Frontal cortex (tissue), 3 donors: ENCODE measurements at regions not wholly inside any gene's neighbourhood (a gene's known extent, or its start where the extent isn't known, plus 50 kb on each side); places are given as distances from the start of the nearest gene placed in this dataset.

Source experiments
- DNase-seq, 2 donors: peaks; one replicate each; pipeline ENCODE4 v3.0.0; 2012; ENCODE audit warnings: low spot score in 2 of 2
- FAIRE-seq: peaks from 2 replicates; lab custom pipeline; 2012; peaks lifted over from hg19 to GRCh38; lab: Jason Lieb, UNC
- donor health status: control.
- donor health status: control.
- donor health status: control.

DNA sequence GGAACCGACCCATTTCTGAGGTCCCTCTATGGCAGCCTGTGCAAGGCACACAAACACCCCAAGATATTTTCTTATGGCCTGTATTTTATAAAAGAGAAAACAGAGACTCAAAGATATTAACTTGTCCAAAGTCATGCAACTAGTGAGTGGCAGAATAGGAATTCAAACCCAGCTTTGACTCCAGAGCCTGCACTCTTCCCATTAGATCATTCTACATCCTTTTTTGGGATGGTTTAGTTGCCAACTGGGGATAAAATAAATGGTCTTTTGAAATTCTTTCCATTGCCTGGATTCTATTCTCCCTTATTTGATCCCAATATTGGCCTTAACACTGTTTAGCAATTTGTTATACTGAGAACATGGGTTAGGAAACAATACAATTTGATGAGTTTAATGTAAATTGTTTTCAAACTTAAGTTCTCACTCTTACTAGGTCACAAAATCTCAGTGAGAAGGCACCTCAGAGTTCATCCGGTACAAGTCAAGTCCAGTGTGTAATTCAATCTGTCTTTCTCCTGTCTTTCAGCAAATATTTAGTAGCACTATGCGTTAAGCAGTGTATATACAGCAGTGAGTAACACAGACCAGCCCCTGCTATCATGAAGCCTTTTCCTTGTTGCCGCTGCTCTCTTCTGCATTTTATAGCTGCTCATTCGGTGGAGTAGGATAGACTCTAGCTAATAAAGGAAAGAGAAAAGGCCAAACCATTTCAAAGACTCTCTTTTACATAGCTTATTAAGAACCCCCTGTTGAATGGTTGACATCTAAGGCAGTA, 162.1 kb upstream of the IFNG-AS1 start:
- FAIRE-seq: no peak
- no peak for DNase-seq

DNA sequence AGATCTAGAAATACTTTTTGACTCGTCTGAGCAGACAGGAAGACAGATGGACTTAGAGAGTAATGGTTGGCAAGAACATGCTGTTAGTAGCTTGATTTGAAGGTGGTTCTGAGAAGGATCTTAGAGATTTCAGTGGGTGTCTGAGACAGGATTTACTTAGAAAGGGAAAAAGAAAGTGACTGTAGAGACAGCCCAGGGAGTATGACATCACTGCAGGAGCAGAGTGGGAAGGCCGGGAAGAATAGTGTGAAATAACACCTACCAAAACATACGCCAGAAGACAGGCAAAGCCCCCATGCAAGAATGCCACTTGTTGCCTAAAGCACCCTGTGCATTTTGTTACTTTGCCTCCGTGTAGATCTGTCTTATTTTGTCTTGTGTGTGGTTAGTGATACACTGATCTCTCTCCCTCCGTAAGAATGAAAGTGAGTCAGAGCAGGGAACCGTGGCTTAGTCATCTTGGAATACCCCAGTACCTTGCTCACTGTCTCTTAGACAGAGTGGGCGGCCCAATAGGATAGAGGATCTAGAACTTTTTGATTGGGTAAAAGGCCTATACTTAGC, 161.3 kb upstream of the IFNG-AS1 start:
- DNase-seq (peak in 1 of 2 donors; percentile 55), FAIRE-seq (no peak)

DNA sequence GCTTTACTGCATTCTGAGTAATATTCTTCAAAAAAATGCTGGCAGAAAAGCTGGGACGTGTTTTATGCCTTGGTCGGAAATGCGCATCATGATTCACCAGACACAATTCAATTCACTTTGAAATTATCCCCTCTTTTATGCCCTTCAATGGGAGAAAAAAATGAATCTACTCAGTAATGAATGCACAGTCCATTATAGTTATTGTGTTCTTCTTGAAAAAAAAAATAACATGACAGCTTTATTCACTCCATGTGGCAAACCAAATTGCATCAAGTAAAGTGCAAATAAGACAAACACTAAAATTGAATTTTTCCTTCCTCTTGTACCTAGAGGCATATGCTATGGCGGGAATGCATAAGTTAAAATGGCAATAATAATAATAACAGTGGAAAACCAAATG, 159.4 kb upstream of the IFNG-AS1 start:
- DNase-seq (no peak), FAIRE-seq (no peak)

DNA sequence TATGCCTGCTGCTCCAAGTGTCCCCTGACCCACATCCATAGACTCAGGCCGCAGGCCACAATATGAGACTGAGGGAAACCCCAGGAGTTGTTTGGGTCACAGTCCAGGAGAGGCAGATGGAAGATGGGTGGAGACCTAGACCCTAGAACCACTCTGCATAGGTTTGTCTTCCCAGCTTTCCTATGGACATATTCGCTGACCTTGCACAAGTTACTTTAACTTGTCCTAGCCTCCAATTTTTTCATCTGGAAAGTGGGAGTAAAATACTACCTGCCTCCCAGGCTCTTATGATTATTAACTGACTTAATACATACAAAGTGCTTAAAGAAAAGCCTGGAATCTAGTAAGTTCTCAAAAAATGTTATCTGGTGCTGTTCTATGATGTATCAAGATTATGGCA, 157.1 kb upstream of the IFNG-AS1 start:
- DNase-seq (no peak), FAIRE-seq (no peak)

DNA sequence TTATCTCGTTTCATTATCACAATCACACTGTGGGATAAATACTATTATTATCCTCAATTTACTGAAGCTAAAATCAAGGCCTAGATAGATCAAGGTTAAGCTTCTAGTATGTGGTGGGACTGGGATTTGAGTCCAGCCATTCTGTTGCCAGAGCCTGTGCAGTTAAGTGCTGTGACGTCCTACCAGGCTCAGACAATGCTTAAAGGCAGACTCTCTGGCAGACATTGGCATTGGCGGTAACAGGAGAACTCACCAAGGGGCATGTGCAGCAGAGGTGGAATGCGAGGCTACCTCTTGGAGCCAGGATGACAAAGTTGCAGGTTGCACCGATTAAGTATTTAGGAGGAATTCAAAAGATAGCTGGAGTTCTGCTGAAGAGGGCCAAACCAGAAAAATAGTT, 155.6 kb upstream of the IFNG-AS1 start:
- DNase-seq: no peak
- no peak for FAIRE-seq

DNA sequence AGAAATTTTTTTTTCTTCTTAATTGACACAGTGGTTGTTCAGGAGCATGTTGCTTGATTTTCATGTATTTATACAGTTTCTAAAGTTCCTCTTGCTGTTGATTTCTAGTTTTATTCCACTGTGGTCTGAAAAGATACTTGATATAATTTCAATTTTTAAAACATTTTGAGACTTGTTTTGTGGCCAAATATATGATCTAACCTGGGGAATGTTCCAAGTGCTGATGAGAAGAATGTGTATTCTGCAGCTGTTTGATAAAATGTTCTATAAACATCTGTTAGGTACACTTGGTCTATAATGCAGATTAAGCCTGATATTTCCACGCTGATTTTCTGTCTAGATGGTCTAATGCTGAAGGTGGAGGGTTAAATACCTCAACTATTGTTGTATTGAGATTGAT, 151.4 kb upstream of the IFNG-AS1 start:
- DNase-seq (no peak), FAIRE-seq (no peak)

DNA sequence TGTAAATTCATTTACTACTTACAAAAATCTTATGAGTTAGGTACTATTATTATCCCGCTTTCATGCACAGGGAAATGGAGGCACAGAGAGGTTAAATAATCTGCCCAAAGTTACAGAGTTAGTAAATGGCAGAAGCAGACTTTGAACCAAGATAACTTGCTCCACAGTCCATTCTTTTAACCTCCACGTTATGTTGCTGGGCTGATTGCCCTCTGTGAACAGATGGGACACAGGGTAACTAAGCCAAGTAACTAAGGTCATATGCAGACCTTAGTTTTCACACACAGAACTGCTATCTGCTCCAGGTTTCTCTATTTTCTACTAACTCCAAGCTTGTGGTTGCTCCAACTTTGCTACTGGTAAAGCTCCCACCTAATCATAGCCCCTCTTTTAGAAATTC, 147.1 kb upstream of the IFNG-AS1 start:
- no peak for DNase-seq
- no peak for FAIRE-seq

DNA sequence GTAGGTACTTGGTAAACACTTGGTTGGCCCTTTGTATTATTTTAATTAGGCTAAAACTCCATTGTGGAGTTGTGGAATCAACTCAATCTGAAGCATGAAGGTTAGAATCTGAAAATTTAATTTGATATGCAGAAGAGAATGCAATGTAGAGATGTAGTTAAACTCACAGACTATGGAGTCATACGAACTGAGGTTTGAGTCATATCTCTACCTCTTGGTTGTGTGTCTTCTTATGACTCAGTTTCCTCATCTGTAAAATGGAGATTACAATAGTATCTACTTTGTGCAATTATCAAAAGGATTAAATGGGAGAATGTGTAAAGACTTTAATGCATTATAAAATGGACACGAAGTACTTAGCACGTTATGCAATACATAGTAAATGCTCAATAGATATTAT, 146.0 kb upstream of the IFNG-AS1 start:
- FAIRE-seq: no peak
- DNase-seq: no peak

DNA sequence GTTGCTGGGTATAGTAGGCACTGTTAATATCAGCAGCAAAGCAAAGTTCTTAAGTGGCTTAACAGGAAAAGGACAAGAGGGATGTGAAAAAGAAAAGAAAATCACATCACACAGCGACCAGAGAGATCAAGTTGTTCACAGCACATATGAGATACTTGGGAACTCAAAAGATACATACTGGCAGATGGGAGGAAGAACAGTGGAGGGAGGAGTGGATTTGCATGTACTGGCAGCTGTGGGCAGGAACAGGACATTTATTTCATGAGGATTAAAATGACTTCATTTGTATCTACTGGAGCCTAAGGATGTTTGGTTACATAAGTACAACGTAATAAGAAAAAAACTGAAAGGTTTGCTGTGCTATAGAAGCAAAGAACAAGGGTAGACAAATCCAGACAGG, 136.5 kb upstream of the IFNG-AS1 start:
- no peak for DNase-seq
- FAIRE-seq: no peak

DNA sequence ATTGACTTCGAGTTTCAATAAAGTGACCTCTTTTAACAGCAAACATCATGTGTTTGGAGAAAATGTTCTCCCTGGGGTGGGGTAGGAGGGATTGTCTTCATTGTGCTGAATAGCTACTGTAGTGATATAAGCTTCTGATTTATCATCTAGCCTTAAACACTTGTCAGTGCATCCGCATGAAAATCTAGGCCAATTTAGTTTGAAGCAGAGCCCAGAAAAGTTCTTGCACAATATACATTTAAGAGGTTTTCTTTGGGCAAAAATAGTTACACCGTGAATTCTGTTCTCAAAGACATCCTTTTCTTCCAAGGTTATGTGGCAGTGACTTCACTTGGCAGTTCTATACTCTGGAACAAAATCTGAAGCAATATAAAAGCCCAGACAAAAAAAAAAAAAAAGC, 136.0 kb upstream of the IFNG-AS1 start:
- FAIRE-seq (no peak), DNase-seq (no peak)

DNA sequence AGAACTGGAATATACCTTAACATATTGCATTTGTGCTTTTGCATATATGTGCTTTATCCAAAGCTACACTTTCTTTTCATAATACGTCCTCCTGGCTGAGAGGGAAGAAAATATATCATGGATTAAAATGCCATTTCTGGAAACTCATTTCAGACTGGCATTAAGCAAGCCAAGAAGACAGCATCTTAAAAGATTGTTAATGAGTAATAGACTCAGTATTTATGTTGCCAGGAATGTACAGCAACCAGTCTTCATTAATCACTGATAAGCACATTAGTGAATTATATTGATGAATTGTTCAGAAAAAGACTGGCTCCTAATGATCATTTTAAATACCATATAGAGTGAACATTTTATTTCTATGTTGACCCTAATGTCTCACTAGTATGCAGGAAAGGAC, 134.9 kb upstream of the IFNG-AS1 start:
- FAIRE-seq: no peak
- no peak for DNase-seq

DNA sequence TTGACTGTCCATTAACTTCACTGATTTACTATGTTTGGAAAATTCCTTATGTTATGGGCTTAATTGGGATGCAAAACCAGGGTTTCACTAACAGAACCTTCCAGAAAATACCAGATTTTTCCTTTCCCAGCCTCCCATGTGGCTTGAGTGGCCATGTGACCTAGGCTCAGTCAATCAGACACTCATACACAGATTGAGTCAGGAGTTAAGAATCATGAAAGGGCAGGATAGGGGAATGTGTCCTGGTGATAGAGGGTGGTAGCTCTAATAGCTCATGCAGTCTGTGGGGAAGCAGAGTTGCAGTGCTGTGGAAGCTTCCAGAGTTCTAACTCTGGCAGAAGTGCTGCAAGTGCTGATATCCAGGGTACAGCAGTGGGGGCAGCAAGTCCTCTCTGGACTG, 134.1 kb upstream of the IFNG-AS1 start:
- no peak for FAIRE-seq

DNA sequence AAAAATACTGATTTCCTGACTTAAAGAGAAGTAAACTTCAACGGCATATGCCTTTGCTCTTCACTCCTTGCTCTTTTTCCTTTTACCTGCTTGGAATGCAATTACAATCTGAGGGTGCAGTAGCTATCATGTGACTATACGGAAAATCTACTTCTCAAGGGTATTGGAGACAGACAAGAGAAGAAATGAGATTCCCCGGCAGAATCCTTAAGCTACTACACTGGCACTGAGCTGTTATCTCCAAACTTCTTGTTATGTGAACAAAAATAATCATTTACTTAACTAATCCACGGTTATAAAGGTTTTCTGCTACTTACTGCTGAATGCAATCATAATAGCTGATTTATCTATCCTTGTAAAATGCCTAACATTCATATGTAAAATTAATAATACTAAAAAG, 118.0 kb upstream of the IFNG-AS1 start:
- FAIRE-seq: no peak

More for the DNA sequence above, 134.1 kb upstream of the IFNG-AS1 start:
- DNase-seq: no peak

DNA sequence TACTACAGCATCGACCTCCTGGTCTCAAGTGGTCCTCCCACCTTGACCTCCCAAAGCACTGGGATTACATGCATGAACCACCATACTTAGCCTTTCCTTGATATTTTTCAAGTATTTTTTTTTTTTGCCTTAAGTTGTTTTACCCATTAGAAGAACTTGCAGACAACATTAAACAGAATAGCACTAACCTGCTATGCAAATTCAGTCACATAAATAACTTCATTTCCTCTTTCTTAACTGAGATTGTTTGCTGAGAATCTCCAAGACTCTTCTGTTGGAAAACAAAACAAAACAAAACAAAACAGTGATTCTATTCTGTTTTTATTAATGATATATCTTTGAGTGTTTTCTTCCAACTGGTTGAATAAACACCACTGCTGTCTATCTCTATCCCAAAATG, 115.9 kb upstream of the IFNG-AS1 start:
- FAIRE-seq (no peak), DNase-seq (no peak)

More for the DNA sequence above, 118.0 kb upstream of the IFNG-AS1 start:
- DNase-seq: no peak

DNA sequence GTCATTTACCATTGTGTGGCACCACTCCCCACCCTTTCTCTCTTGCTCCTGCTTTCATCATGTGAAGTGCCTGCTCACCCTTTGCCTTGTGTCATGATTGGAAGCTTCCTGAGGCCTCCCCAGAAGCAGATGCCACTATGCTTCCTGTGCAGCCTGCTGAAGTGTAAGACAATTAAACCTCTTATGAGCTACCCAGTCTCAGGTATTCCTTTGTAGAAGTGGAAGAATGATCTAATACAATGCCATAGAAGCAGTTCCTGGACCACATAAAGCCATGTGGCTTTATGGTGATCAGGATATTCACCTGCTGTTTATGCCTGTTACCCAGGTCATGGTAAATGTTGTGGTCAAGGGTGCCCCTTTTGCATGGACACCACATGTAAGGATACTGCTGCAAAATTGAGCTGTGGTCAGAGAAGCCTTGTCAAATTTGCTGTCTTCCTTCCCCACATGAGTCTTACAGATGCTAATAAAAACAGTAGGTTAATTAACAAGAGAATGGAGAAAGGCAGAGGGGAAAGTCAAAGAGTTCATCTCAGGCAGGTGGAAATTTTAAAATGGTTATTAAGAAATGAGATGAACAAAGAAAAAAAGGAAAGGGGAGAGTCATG, 112.8 kb upstream of the IFNG-AS1 start:
- DNase-seq (no peak), FAIRE-seq (no peak)

DNA sequence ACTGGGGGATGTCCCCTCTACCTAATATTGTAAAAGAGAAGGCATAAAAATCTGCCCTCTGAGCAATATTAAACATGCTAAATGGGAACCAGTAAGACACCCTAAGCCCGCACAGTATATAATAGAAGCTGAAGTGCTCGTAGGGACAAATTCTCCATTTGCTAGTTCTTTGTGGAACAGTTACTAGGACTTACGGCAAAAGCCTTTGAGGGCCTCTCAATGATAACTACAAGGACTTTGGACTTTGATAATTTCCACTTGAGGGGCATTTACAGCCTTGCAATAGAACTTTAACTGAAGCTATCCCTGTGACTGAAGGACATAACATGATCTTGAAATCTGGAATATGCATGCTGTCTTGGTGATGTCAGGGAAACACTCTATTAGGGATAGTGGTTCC, 111.5 kb upstream of the IFNG-AS1 start:
- DNase-seq (no peak), FAIRE-seq (no peak)

DNA sequence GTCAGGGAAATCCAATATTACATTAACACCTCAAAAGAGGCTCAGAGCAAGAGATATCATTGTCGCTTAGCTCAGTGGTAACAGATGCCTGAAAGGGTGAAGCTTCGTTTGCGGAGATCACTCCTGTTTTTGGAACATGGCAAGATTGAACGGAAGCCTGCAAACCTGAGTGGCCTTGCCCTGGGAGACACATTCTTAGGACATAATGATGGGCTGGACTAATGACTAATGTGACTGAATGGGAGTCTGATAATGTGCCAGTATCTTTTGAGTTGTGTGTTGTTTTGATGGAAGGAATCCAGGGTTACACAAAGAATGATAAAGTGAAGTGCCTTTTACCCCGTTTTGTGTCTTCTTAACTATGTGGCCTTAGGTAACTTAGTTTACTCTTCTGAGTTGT, 109.3 kb upstream of the IFNG-AS1 start:
- DNase-seq (no peak), FAIRE-seq (no peak)

DNA sequence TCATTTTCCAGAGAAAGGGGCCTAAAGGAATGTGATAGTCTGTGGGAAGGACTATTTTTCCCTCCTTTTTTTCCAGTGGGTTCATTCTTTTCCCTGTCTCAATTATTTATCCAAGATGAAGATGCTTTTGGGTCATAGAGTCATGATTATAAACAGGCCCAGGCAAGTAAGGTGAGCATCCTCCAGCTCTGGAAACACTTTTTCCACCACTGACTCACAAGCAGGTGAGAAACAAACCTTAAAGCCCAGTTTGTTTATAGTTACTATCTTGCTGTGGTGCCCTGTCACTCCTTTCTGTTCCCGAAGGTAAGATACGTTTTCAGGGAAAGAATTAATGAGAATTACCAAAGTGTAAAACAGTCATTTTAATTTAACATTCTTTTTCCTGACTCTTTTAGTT, 107.7 kb upstream of the IFNG-AS1 start:
- FAIRE-seq: no peak

DNA sequence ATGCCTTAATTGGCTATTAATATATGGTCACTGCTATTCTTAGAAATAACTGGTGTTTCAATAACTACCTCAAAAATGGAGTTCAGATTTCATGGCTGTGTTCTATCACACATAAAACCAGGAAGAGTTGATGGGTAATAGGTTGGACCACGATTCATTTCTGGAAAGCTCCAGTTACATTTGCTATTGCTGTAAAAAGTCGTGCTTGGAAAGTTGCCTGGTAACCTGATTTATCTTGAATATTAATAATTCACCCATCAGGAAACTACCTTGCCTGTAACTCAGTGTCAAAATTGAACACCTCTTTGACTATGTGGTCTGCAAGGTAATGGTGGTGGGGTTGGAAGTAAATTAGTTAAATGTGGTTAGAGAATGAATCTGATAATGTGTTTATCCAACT, 104.7 kb upstream of the IFNG-AS1 start:
- DNase-seq (no peak), FAIRE-seq (no peak)

More for the DNA sequence above, 107.7 kb upstream of the IFNG-AS1 start:
- DNase-seq: no peak

DNA sequence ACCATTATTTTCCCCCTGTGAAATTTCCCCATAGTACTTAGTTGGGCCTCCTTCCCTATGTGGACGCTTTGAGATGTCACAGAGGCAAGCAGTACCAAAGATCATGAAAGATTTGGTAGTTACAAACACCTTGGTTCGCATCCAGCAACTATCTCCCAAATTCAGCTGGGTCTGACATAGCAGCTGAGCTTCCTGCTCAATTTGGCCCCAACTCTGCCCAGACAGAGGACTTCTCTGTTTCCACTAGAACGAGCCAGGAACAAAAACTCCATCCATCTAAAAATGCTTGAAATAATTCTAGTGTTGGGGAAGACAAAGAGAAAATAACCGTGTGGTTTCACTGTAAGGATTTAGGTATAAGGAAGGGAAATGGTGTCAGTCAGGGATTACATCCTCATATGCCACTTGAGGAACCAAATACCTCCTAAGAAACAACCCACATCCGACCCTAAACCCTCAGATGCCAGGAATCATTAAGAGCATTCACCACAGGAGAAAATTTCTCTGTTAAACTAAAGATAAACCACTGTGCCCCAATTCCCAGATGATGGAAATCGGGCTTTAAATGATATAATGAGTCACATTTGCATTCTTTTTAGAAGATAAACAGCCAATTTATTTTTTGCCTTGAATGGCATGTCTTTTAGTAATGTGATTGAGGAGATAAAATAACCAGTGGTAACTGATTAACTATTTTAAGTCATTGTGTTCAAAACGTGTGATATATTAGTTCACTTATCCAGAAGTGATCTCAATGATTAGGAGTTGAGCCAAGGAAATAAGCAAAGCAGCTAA, 103.7 kb upstream of the IFNG-AS1 start:
- DNase-seq (no peak), FAIRE-seq (no peak)

DNA sequence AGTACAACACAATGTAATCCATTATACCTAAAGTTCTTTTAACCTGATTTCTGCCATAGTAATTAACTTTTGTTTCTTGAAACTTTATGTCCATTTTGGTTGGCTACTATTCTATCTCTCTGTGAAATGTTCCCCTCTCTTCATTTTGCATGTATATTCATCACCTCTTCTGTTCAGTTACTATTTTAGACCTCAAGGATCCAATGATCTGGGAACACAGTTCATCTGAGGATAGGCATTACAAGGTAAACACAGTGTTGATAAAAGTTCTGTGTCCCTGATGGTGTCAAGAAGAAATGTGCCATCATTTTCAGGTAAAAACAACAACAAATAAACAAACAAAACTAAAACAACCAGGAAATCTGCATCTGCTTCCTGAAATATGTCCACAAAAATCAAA, 102.2 kb upstream of the IFNG-AS1 start:
- DNase-seq (no peak), FAIRE-seq (no peak)
